CD4-positive, alpha-beta T cell treated with Interleukin-2 at 100 ng/mL for 4 hours (primary cell): ENCODE measurements at regions not wholly inside any gene's neighbourhood (a gene's known extent, or its start where the extent isn't known, plus 50 kb on each side); places are given as distances from the start of the nearest gene placed in this dataset.

ENCODE experiments used
- DNase-seq: peaks from one replicate; pipeline ENCODE4 v3.0.0-alpha.2; 2020; ENCODE audit warnings: low spot score

DNA sequence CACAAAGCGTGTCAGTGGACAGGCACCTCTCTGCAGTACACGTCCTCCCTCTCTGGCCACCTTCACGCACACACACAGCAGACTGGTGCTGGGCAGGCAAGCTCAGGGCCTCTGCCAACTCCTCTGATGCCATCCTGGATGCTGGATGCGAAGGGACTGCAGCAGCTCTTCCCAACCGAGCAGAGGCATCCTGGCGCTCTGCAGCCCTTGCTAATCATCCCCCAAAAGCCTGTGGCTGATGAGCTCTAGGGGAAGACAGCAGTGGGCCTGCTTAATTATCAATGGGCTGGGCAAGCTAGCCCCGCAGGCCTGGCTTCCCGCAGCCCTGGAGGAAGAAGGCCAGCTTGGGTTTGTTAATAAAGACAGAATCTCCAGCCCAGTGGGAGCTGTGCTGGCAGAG is 71.3 kb upstream of the TEX51 start:
- no peak for DNase-seq

DNA sequence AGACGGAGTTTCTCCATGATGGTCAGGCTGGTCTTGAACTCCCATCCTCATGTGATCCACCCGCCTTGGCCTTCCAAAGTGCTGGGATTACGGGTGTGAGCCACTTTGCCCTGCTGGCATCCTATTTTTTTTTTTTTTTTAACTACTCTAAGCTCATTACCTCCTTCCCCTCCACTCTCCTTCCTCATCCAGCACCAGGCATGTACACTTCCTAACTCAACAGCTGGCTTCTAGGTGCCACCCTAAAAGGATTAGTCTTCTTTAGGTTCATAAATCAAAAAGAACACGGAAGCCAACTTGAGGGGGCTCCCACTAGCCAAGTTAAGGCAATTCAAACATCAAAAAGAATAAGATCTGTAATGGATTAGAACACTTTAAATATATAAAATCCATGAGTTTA is 70.6 kb upstream of the TEX51 start:
- no peak for DNase-seq

DNA sequence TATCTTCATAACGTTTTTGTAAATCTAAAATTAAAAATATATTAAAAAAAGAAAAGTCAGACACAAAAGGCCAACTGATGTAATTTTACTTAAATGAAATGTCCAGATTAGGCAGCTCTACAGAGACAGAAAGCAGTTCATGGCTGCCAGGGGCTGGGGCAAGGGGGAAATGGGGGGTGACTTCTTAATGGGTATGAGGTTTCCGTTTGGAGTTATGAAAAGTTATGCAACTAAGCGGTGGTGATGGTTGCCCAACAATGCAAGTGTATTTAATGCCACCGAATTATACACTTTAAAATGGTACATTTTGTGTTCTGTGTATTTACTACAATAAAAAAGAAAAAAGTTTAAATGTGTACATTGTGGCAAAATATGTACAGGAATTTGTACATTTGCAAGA is 70.2 kb upstream of the TEX51 start:
- no peak for DNase-seq

DNA sequence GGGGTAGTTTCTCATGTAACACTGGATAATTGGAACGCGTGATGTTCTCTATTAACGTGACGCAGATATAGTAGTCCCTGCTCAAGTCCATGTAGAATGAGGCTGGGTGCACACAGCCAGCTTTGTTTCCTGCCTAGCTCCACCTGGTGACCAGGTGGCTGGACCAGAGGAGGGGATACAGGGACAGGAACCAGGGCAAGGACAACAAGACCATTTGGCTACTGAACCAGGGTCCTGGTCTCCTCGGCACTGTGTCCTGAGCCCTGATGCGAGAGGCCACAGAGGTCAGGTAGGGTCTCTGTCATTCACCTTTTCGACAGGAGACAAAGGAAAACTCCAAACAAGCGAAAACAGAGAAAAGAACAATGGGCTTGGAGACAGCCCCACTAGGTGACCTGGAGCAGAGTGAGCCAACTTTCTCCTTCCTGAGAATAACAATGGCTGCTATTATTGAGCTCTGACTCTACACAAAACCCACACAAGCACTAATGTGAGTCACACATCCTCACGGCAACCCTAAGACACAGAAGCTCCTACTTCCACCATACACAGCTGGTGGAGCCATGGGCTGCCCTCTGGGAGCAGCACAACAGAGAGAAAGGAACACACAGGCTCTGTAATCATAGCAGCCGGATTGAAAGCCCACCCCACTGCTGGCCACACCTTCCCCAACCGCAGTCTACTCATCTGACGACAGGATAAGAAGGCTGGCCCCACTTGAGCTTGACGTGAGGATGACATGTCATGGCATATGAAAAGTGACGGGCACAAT is 67.3 kb upstream of the TEX51 start:
- DNase-seq: no peak

DNA sequence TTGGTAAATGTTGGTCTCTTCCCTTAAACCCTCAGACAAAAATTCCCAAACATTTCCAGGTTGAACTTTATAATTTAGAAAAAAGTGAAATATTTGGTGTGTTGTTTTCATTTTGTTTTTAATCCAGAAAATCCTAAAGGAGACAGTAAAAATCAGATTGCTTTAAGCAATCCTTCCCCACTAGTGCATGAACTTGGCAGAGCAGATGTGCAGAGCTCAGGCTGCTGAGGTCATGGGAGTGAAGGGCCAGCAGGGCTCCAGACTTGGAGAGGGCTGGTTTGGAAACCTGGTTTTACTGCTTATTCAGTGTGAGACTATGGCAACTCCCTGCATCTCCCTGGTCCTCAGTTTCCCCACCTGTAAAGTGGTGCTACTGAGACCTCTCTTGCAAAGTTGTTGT is 66.7 kb upstream of the TEX51 start:
- no peak for DNase-seq

DNA sequence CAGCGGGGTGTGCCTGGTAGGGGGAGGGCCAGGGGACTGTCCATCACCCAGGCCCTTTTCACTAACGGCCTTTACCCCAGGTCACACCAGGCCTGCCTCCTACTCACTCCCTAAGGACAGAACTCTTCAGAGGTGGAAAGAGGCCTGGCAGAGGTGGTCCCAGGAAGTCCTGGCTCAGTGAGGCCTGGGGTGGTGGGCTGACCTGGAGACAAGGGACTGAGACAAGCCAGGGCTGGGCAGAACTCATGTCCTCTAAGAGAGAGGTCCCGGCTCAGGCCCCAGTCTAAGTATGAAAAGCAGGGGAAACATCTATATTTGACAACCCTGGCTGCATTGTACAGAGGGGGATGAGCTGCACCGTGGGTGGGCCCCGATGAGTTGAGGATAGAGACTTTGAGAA is 65.9 kb upstream of the TEX51 start:
- no peak for DNase-seq

DNA sequence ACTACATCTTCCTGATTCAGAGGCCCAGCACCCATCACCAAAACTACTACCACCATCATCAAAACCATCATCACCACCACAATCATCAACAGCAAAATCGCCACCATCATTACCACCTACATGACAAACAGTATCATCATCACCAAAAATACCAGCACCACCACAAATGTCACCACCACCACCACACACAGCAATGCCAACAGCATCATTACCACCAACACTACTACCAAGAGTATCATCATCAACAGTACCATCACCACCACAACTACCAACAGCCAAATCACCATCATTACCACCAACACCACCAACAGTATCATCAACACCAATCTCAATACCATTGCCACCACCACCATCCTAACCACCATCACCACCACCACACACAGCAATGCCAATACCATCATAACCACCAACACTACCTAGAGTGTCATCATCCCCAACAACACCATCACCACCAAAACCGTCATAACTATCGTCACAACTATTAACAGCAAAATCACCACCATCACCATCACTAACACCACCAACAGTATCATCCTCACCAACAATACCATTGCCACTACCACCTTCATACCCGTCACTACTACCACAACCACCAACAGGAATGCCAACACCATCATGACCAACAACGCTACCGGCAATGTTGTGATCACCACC is 64.6 kb upstream of the TEX51 start:
- DNase-seq: no peak

DNA sequence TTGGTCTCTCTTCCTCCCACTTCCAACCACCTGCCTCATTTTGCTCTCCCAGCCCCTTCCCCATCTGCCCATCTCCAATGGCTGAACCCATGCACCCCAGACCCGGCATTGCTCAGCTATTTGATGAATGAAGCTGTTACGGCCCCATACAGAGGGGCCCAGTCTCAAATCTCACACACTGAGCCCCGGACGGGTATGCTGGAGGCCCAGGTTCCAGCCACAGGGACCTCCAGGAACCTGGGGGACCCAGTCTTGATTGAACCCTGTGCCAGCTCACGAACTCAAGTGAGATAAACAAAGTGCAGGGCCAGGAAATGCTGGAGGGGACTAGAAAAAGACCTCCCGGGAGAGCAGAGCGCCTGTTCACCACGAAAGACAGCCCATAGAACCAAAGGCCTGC is 63.4 kb upstream of the TEX51 start:
- no peak for DNase-seq

DNA sequence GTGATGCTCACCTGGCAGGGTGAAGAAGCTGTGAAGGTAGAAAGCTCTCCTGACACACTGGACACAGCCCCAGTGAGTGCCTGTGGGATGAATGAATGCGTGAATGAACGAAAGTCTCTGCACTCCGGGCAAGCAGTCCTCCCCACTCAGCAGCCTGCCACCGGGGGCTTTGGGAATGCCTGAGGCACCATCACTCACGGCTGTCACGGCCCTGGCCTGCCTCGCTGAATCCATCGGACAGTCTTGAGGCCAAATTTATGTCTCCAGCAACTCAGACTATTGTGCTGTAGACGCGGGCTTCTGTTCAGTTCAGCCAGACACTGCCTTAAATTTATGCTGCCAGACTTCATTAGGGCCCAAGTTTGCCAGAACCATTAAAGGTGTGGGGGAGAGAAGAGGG is 62.9 kb upstream of the TEX51 start:
- no peak for DNase-seq

DNA sequence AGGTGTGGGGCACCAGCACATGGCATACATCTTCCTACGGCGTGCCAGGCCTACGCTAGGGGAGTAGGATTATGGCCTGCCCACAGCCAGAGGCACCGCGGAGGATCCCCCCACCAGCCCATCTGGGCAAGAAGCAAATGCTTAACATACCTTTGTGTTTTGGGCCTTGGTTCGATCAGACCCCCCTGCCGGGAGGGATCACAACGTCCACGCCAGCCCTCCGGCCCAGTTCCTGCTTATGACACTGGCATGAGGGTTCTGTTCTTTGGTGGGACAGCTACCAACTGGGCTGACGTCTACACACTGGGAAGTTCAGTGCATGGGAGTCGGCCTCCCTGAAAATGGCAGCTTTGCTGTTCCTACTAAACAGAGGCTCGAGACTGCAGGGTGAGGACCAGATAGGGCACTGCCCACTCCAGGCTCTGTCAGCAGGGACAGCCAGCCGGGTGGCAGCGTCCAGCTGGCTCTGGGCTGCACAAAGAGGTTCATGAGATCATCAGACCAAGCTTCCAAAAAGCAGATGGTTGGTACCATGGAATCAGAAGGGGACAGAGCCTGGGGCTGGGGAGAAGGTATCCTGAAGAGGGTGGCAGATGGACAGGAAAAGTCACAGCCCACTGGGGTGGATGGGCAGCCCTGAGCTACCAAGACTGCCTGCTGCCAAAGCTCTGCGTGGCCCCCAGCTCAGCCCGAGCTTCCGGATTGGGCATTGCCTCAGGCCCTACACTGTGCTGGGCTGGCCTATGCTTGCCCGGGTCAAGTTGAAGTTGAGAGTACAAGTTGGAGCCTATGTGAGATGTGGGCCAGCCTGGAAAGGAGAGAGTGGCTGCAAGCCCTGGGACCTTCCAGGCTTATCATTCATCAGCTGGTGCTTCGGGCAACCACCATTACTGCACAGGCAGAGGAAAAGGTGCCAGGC is 61.7 kb upstream of the TEX51 start:
- no peak for DNase-seq

DNA sequence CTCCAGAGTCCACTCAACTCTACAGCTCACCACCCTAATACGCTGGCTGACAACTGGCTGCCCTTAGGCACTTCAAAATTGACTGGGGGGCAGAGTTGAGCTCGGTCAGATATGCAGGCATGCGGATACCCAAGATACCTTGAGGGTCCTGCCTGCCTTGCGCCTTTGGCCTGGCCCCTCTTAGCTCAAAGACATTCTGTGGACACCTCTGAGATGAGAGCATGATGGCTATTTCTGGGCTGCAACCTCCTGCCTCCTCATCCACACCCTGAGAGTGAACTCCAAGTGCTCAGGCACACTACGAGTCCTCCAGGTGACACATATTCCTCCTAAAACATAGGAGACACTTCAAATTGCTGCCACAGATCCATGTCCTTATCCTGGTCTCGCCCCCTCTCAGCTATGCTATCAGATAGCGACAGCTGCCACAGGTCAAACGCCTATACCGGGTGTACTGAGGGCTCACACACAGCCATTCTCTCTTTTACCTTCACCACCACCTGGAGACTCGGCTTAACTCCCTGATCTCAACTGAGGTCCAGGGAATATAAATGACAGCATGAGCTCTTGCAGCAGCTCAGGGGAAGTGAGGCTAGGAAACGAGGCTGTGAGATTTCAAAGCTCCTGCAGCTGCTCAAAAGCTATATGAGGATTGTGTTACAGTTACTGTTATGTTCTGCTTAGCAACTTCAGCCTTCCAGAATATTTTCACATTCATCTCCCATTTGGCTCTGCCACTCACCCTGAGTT is 60.5 kb upstream of the TEX51 start:
- DNase-seq: no peak

DNA sequence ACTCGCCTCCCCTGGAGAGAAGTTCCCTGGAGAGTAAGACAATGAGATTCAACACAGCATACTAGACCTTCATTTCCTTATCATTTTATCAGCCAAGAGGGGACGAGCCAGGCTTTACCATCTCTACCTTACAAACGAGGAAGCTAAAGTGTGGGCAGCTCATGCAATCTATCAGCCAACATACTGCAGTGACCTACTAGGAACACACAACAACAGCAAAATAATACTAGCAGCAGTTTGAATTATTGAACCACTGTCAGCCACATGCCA is 60.0 kb upstream of the TEX51 start:
- DNase-seq: no peak

DNA sequence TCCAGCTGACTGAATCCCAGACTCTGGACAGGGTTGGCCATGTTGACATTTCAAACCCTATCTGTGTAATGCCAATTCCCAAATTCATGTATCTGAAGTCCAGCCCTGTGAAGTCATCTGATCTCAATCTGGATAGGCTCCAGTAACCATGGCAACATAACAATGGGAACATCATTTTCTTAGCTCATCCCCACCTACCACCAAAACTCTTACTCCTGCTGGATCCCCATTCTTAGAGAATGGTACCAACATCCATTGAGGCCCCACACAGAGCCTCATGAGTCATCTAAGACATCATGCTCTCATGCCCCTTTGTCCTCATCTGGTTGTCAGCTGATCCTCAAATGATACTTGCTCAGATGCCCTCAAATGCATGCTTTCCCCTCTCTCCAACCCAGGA is 58.9 kb upstream of the TEX51 start:
- DNase-seq: no peak

DNA sequence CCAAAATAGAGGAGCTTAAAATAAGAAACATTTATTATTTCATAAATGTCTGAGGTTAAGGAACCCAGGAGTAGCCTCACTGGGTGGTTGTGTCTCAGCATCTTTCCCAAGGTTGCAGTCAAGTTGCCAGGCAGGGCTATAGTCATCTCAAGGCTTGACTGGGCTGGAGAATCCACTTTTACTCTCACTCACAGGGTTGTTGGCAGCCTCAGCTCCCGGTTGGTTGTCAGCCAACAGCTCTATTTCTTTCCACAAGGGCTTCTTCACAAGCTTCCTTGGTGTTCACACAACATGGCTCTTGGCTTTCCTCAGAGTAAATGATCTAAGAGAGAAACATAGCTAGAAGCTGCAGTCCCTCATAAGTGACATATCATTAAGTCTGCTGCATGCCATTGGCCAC is 55.6 kb upstream of the TEX51 start:
- no peak for DNase-seq

DNA sequence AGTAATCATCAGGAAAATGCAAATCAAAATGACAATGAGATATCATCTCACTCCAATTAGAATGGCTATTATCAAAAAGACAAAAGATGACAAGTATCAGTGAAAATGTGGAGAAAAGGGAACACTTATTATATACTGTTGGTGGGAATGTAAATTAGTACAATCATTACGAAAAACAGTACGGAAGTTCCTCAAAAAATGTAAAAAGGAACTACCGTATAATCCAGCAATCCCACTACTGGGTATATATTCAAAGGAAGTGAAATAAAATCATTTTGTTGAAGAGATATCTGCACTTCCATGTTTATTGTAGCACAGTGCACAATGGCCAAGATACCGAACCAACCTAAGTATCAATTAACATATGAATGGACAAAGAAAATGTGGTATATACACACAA is 52.4 kb upstream of the TEX51 start:
- no peak for DNase-seq
